ENCODE measurements at regions not wholly inside any gene's neighbourhood (a gene's known extent, or its start where the extent isn't known, plus 50 kb on each side); places are given as distances from the start of the nearest gene placed in this dataset.

- TF ChIP-seq SUZ12 (IDR thresholded peaks at IDR 0.05; ENCODE audit: extremely low read depth, insufficient read depth, insufficient read length) (no peak), ZNF274 (IDR thresholded peaks at IDR 0.05; ENCODE audit: low read depth, low read length) (no peak), YY1 (IDR thresholded peaks at IDR 0.05; ENCODE audit: insufficient read depth, insufficient read length) (no peak)
These were observed 146.8 kb downstream of the PTPRU start for GRCh38 chr1:29382851-29383745.

Data from NT2/D1 (cell line).